Heart left ventricle (tissue), 16 donors: ENCODE measurements at regions not wholly inside any gene's neighbourhood (a gene's known extent, or its start where the extent isn't known, plus 50 kb on each side); places are given as distances from the start of the nearest gene placed in this dataset.

Source experiments
- ATAC-seq, 4 donors: fragments of 200-7000 bp; cut with Tn5 transposase; one replicate each; pipeline ENCODE4 v1.9.1; 2020 to 2022; ENCODE audit warnings: moderate library complexity in 4 of 4, mild to moderate bottlenecking in 3 of 4, moderate number of reproducible peaks in 1 of 4
- DNase-seq, 5 donors: peaks; one replicate each; pipeline ENCODE4 v3.0.0-alpha.2; 2020
- H3K27ac ChIP-seq, 12 donors: fragments of 200-600 bp; sonication (generic) in 4 of 12; one replicate each; pipeline versions ENCODE4 v1.5.0 to v1.8.0; 2016 to 2022; ENCODE audit warnings: mild to moderate bottlenecking in 2 of 12
- H3K27me3 ChIP-seq, 9 donors: fragments of 200-600 bp; sonication (generic) in 2 of 9; one replicate each; pipeline versions ENCODE4 v1.5.1 to v1.8.0; 2016 to 2022; ENCODE audit warnings: mild to moderate bottlenecking in 3 of 9
- H3K36me3 ChIP-seq, 9 donors: fragments of 200-600 bp; sonication (generic) in 2 of 9; one replicate each; pipeline versions ENCODE4 v1.5.0 to v1.8.0; 2018 to 2022; ENCODE audit warnings: mild to moderate bottlenecking in 2 of 9
- H3K4me1 ChIP-seq, 12 donors: fragments of 200-600 bp; sonication (generic) in 4 of 12; one replicate each; pipeline versions ENCODE4 v1.5.0 to v1.8.0; 2016 to 2022; ENCODE audit warnings: mild to moderate bottlenecking in 3 of 12
- H3K4me3 ChIP-seq, 12 donors: fragments of 200-600 bp; sonication (generic) in 4 of 12; one replicate each; pipeline versions ENCODE4 v1.5.0 to v1.8.0; 2017 to 2022; ENCODE audit warnings: mild to moderate bottlenecking in 9 of 12, moderate library complexity in 4 of 12
- H3K9me3 ChIP-seq, 12 donors: fragments of 200-600 bp; sonication (generic) in 4 of 12; one replicate each; pipeline versions ENCODE4 v1.5.0 to v1.8.0; 2016 to 2022; ENCODE audit warnings: mild to moderate bottlenecking in 1 of 12
- CTCF ChIP-seq, 12 donors: fragments of 200-600 bp; sonication (generic) in 4 of 12; IDR thresholded peaks; one replicate each; pipeline versions ENCODE4 v1.5.0 to v1.8.0; 2018 to 2022; ENCODE audit warnings: antibody characterized with exemption in 12 of 12, mild to moderate bottlenecking in 5 of 12
- POLR2A ChIP-seq, 2 donors: fragments of 450-650 bp; IDR thresholded peaks; one replicate each; pipeline ENCODE4 v1.6.1; 2017; ENCODE audit warnings: antibody characterized with exemption in 2 of 2, mild to moderate bottlenecking in 2 of 2, moderate library complexity in 2 of 2
- WGBS, 4 donors: extraction: QIAGEN DNeasy Blood & Tissue Kit in 2 of 4; methylation state at CpG; one replicate each; pipeline versions ENCODE4 v1.1.5 to v1.1.7; 2013 to 2018; 5-methylcytosine and 5-hydroxymethylcytosine counted together
- intact Hi-C, 10 donors: fragments of 100-400 bp; cut with DNase I; formaldehyde crosslinking; loops; one replicate each; pipeline versions ENCODE4 v1.11.1 to v1.14.2; 2022
- donor health status: ischemic (EF 13 %, LVEDD 7.1; RV severe dilation, severe dysfunction).
- donor health status: healthy with polysubstance abuse.
- donor health status: DM: no; HTN: yes; CAD: no.
- donor health status: DM: no; HTN: no; CAD: no.
- donor health status: ischemic (EF 25% LVEDD 6.9; RV normal size, moderate dysfunction).
- donor health status: ischemic (EF 25% LVEDD 5.7; RV mildly dilated, moderate dysfunction).
- donor health status: healthy.
- donor health status: DM: yes; HTN: yes; CAD: no.
- donor health status: ischemic (EF 35%, LVEDD 5.7; RV mildly dilated, moderate dysfunction).
- donor health status: nonischemic (EF 11% LVEDD 7.7; RV severe dilation, severe dysfunction).
- donor health status: DM: yes; HTN: yes; CAD: no.
- donor health status: PGD.
- donor health status: ischemic (EF 29% LVEDD 5.4; RV normal size, mild dysfunction).
- donor health status: nonischemic (EF 23%, LVEDD 6.1; RV moderate dilation, normal function).

- ATAC-seq (no peak), DNase-seq (no peak)
- Histone ChIP-seq H3K4me1 (no peaks in the 10 kb centered on the region), H3K36me3 (no peaks in the 10 kb centered on the region), H3K27me3 (no peaks in the 10 kb centered on the region), H3K4me3 (no peak overlapping the region), H3K9me3 (peaks cover 0 to 4% (median 0%) of the 10 kb centered on the region in 12 donors), H3K27ac (no peak overlapping the region)
- 52 to 61% (median 59%) methylated on average over 4 of the region's 4 CpGs for WGBS, 4 donors
- TF ChIP-seq POLR2A (IDR thresholded peaks at IDR 0.05) (no peak), CTCF (IDR thresholded peaks at IDR 0.05) (no peak)
- intact Hi-C loops, result no loop called here
Observed at GRCh38 chr5:7220156-7220555, 175.8 kb upstream of the ADCY2 start.

DNA sequence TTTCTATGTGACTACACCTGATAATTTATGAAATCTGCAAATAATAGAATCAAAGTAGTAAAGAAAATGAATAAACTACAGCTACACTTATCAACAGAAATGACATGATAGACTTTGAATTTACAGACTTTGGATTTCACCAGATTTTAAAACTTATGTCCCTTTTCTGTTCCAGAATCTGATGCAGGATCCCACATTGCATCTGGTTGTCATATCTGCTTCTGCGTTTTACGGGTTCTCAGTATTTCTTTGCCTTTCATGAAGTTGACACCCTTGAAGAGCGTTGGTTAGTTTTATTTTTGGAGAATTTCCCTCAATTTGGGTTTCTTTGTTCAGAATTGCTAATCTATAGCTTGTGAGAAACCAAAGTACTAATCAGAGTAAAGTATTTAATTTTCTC, 174.9 kb upstream of the ADCY2 start:
- intact Hi-C loops, result no loop called here
- Histone ChIP-seq H3K27ac (no peak overlapping the region), H3K9me3 (peaks cover 0 to 4% (median 0%) of the 10 kb centered on the region in 12 donors), H3K4me3 (no peak overlapping the region), H3K27me3 (no peaks in the 10 kb centered on the region), H3K36me3 (no peaks in the 10 kb centered on the region), H3K4me1 (no peaks in the 10 kb centered on the region)
- 68 to 79% (median 72%) methylated on average over 3 of the region's 3 CpGs for WGBS, 4 donors
- TF ChIP-seq CTCF (IDR thresholded peaks at IDR 0.05) (no peak), POLR2A (IDR thresholded peaks at IDR 0.05) (no peak)
- DNase-seq (no peak), ATAC-seq (no peak)

DNA sequence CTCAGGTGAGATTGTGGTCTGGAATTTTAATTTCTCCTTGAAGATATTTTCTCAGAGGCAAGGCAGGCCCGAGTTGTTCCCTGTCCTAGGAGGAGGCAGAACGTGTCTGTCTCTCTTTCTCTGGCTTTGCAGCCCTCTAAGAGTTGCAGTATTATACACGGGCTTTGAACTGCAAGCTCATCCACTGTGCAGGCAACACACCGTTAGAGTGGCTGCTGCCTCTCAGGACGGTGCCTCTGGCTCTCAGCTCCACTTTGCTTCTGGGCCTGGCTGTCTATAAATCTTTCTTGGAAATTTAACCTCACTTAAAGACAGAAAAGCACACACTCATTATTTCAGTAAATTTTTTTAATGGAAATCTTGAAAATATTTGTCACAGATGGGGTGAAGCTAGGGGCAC, 170.1 kb upstream of the ADCY2 start:
- Histone ChIP-seq H3K4me1 (no peaks in the 10 kb centered on the region), H3K9me3 (peaks cover 0 to 4% (median 0%) of the 10 kb centered on the region in 12 donors), H3K4me3 (no peak overlapping the region), H3K27me3 (no peaks in the 10 kb centered on the region), H3K36me3 (no peaks in the 10 kb centered on the region), H3K27ac (no peak overlapping the region)
- intact Hi-C loops, result no loop called here
- ATAC-seq (no peak), DNase-seq (no peak)
- TF ChIP-seq POLR2A (IDR thresholded peaks at IDR 0.05), result no peak
- no peak for TF ChIP-seq CTCF (IDR thresholded peaks at IDR 0.05)
- 51 to 63% (median 60%) methylated on average over 5 of the region's 5 CpGs for WGBS, 4 donors

- intact Hi-C loops, result no loop called here
- Histone ChIP-seq H3K36me3 (no peaks in the 10 kb centered on the region), H3K4me1 (no peaks in the 10 kb centered on the region), H3K27me3 (peaks cover 0 to 5% (median 0%) of the 10 kb centered on the region in 9 donors), H3K4me3 (no peak overlapping the region), H3K27ac (no peak overlapping the region), H3K9me3 (no peaks in the 10 kb centered on the region)
- ATAC-seq (no peak), DNase-seq (no peak)
- TF ChIP-seq CTCF (IDR thresholded peaks at IDR 0.05), result no peak
- 62 to 69% (median 66%) methylated on average over 10 of the region's 10 CpGs for WGBS, 4 donors
Observed at GRCh38 chr5:7242118-7242710, 153.7 kb upstream of the ADCY2 start.
